Endothelial cell of umbilical vein (primary cell): ENCODE measurements at regions not wholly inside any gene's neighbourhood (a gene's known extent, or its start where the extent isn't known, plus 50 kb on each side); places are given as distances from the start of the nearest gene placed in this dataset.

Experiments used
- BruUV-seq: library from RNA; stranded (reverse); fragments of 400-500 nt; replicated peaks from 2 replicates; lab custom pipeline; 2021; lab: Mats Ljungman, UMichigan
- CTCF ChIA-PET: fragments of 300-600, 350-600 bp; sonication (Branson Sonifier 250); formaldehyde crosslinking; loops from one replicate; lab custom pipeline; 2021; ENCODE audit warnings: antibody characterized with exemption, inconsistent platforms; lab: Charles Lee
- POLR2A ChIA-PET: fragments of 300-600, 350-600 bp; sonication (Branson Sonifier 250); formaldehyde crosslinking; loops from one replicate; lab custom pipeline; 2021; ENCODE audit warnings: antibody characterized with exemption, inconsistent platforms; lab: Charles Lee
- DNase-seq: peaks from one replicate; pipeline ENCODE4 v3.0.0-alpha.2; 2011; ENCODE audit warnings: low read depth, low spot score
- FAIRE-seq: peaks from 2 replicates; lab custom pipeline; 2011; peaks lifted over from hg19 to GRCh38; lab: Jason Lieb, UNC
- H2AFZ ChIP-seq: 2 replicates; pipeline ENCODE4 v1.6.0; 2012; ENCODE audit warnings: low read depth, low read length, control low read depth, inconsistent platforms
- H3K27ac ChIP-seq: 2 replicates; pipeline ENCODE4 v1.5.1; 2011; ENCODE audit warnings: low read depth, mild to moderate bottlenecking, control low read depth, low read length, moderate library complexity; ENCODE audit not compliant: insufficient read depth
- H3K27me3 ChIP-seq, 2 experiments: 2 replicates each; pipeline versions ENCODE4 v1.6.0 to v1.6.1; 2011; ENCODE audit warnings: low read length in 2 of 2, mixed read lengths in 1 of 2; ENCODE audit not compliant: control insufficient read depth in 2 of 2, insufficient read depth in 2 of 2
- H3K36me3 ChIP-seq, 2 experiments: 2 replicates in 1 of 2; 3 replicates in 1 of 2; pipeline ENCODE4 v1.5.1; 2011; ENCODE audit warnings: low read length in 2 of 2, mild to moderate bottlenecking in 1 of 2, moderate library complexity in 1 of 2; ENCODE audit not compliant: control insufficient read depth in 2 of 2, insufficient read depth in 2 of 2; ENCODE audit errors: extremely low read depth in 1 of 2
- H3K4me1 ChIP-seq: 3 replicates; pipeline ENCODE4 v1.5.1; 2011; ENCODE audit warnings: mild to moderate bottlenecking, low read length; ENCODE audit not compliant: control insufficient read depth, insufficient read depth; ENCODE audit errors: extremely low read depth
- H3K4me2 ChIP-seq: 2 replicates; pipeline ENCODE4 v1.6.1; 2011; ENCODE audit warnings: low read length, control low read depth, mixed read lengths; ENCODE audit not compliant: insufficient read depth
- H3K4me3 ChIP-seq, 3 experiments: fragments of 200-600 bp in 1 of 3; sonication (generic), shearing (Covaris generic) in 1 of 3; replicated peaks in 1 of 3; 2 replicates each; pipeline ENCODE4 v1.5.1; 2011 to 2016; ENCODE audit warnings: control low read depth in 3 of 3, low read length in 3 of 3, mild to moderate bottlenecking in 2 of 3, inconsistent platforms in 1 of 3, low read depth in 1 of 3, moderate library complexity in 1 of 3; ENCODE audit not compliant: insufficient read depth in 1 of 3
- H3K79me2 ChIP-seq: 2 replicates; pipeline ENCODE4 v1.6.0; 2012; ENCODE audit warnings: low read length, inconsistent platforms; ENCODE audit not compliant: control insufficient read depth, insufficient read depth
- H3K9ac ChIP-seq: replicated peaks from 2 replicates; pipeline ENCODE3; 2011; ENCODE audit warnings: low read length, control low read depth; ENCODE audit not compliant: insufficient read depth; ENCODE audit errors: extremely low read depth
- H3K9me1 ChIP-seq: replicated peaks from 3 replicates; pipeline ENCODE4 v1.6.0; 2011; ENCODE audit warnings: mild to moderate bottlenecking, low read length; ENCODE audit not compliant: control insufficient read depth, insufficient read depth; ENCODE audit errors: extremely low read depth
- H3K9me3 ChIP-seq: replicated peaks from 2 replicates; pipeline ENCODE4 v1.5.1; 2012; ENCODE audit warnings: low read length, inconsistent platforms; ENCODE audit not compliant: control insufficient read depth, insufficient read depth
- H4K20me1 ChIP-seq: replicated peaks from 2 replicates; pipeline ENCODE3; 2011; ENCODE audit warnings: mild to moderate bottlenecking, low read length; ENCODE audit not compliant: control insufficient read depth, insufficient read depth; ENCODE audit errors: extremely low read depth
- CTCF ChIP-seq, 2 donors: IDR thresholded peaks; 1 replicate in 1 of 2; 2 replicates in 1 of 2; pipeline ENCODE4 v1.5.1; 2011; ENCODE audit warnings: low read length in 2 of 2, mild to moderate bottlenecking in 2 of 2, moderate library complexity in 2 of 2, control low read depth in 1 of 2, inconsistent platforms in 1 of 2, low read depth in 1 of 2; ENCODE audit not compliant: insufficient read depth in 1 of 2; ENCODE audit errors: extremely low read depth in 1 of 2
- EZH2 ChIP-seq: IDR thresholded peaks from 2 replicates; pipeline ENCODE4 v1.6.1; 2012; ENCODE audit warnings: borderline replicate concordance, low read depth, mild to moderate bottlenecking, moderate library complexity, low read length, inconsistent platforms; ENCODE audit not compliant: severe bottlenecking
- FOS ChIP-seq: IDR thresholded peaks from 2 replicates; pipeline ENCODE4 v1.6.1; 2011; ENCODE audit warnings: mild to moderate bottlenecking, low read length, moderate library complexity, borderline replicate concordance; ENCODE audit not compliant: insufficient read depth
- GATA2 ChIP-seq: IDR thresholded peaks from 2 replicates; pipeline ENCODE4 v1.7.0; 2011; ENCODE audit warnings: low read depth, mild to moderate bottlenecking, moderate library complexity, mixed read lengths, low read length; ENCODE audit not compliant: insufficient read length, insufficient read depth
- JUN ChIP-seq: IDR thresholded peaks from 2 replicates; pipeline ENCODE4 v1.6.1; 2011; ENCODE audit warnings: borderline replicate concordance, low read depth; ENCODE audit not compliant: insufficient read length, insufficient read depth
- MAX ChIP-seq: IDR thresholded peaks from 2 replicates; pipeline ENCODE4 v1.6.1; 2011; ENCODE audit not compliant: insufficient read depth, insufficient read length
- MYC ChIP-seq: IDR thresholded peaks from one replicate; pipeline ENCODE4 v1.6.1; 2011; ENCODE audit warnings: mild to moderate bottlenecking, low read depth, low read length
- POLR2A ChIP-seq: IDR thresholded peaks from 2 replicates; pipeline ENCODE4 v1.6.1; 2012; ENCODE audit warnings: low read depth, mild to moderate bottlenecking, control low read depth, low read length
- POLR2AphosphoS5 ChIP-seq: IDR thresholded peaks from 2 replicates; pipeline ENCODE4 v1.6.1; 2012; ENCODE audit warnings: low read depth, mild to moderate bottlenecking, control low read depth, low read length, moderate library complexity; ENCODE audit not compliant: insufficient read depth
- dilution Hi-C: fragments of 300-500 bp; cut with MboI; formaldehyde crosslinking; loops from one replicate; pipeline ENCODE4 v1.15.0; 2019; ENCODE audit warnings: low sequenced_read_pairs; ENCODE audit not compliant: extremely low pct_ligation_motif_present
- intact Hi-C: fragments of 100-400 bp; cut with micrococcal nuclease; formaldehyde crosslinking; loops from one replicate; pipeline ENCODE4 v1.10.0; 2022

GRCh38 chr19:30841934-30842333, 469.8 kb downstream of the ZNF536 start:
- Histone ChIP-seq H3K79me2 (no peaks in the 10 kb centered on the region), H3K9ac (no peak overlapping the region), H3K4me2 (no peak overlapping the region), H3K27ac (no peak overlapping the region), H3K4me1 (no peaks in the 10 kb centered on the region), H3K4me3 (no peak overlapping the region), H3K9me1 (no peaks in the 10 kb centered on the region), H2AFZ (no peak overlapping the region), H3K9me3 (peaks cover 2% of the 10 kb centered on the region), H3K27me3 (no peaks in the 10 kb centered on the region), H4K20me1 (no peaks in the 10 kb centered on the region), H3K36me3 (no peaks in the 10 kb centered on the region)
- intact Hi-C loops (no loop called here), dilution Hi-C loops (no loop called here)
- FAIRE-seq (no peak), DNase-seq (no peak)
- TF ChIP-seq GATA2 (no peak), CTCF (IDR thresholded peaks at IDR 0.05; ENCODE audit: extremely low read depth in 1 of 2, insufficient read depth in 1 of 2, low read depth in 1 of 2, low read length in 2 of 2) (no peak), MYC (no peak), FOS (no peak), POLR2A (no peak), POLR2AphosphoS5 (no peak), JUN (no peak), MAX (no peak), EZH2 (no peak)
- no TSS peak for BruUV-seq
- POLR2A ChIA-PET: no interaction called here
- CTCF ChIA-PET: no interaction called here
